ENCODE measurements at regions not wholly inside any gene's neighbourhood (a gene's known extent, or its start where the extent isn't known, plus 50 kb on each side); places are given as distances from the start of the nearest gene placed in this dataset.
"Not testable (repeated sequence)": the region's sequence is repeated elsewhere in the genome, so short reads cannot be mapped to it uniquely, and the experiment has no call there.

GRCh38 chrX:88072339-88073030, 554.9 kb downstream of the KLHL4 start:
- Histone ChIP-seq H3K27me3 (no peaks in the 10 kb centered on the region), H3K4me1 (no peaks in the 10 kb centered on the region), H3K4me3 (no peak overlapping the region), H3K27ac (no peak overlapping the region), H3K36me3 (no peaks in the 10 kb centered on the region), H3K9me3 (no peaks in the 10 kb centered on the region)
- DNase-seq = no peak
- TF ChIP-seq POLR2A (IDR thresholded peaks at IDR 0.05) (no peak), CTCF (IDR thresholded peaks at IDR 0.05) (no peak)

GRCh38 chrX:88101968-88102367, 584.4 kb downstream of the KLHL4 start:
- Histone ChIP-seq H3K4me3 (no peak overlapping the region), H3K36me3 (no peaks in the 10 kb centered on the region), H3K9me3 (no peaks in the 10 kb centered on the region), H3K4me1 (no peaks in the 10 kb centered on the region), H3K27me3 (no peaks in the 10 kb centered on the region), H3K27ac (no peak overlapping the region)
- no peak for DNase-seq
- TF ChIP-seq POLR2A (IDR thresholded peaks at IDR 0.05) (no peak), CTCF (IDR thresholded peaks at IDR 0.05) (no peak)

- H3K4me3 ChIP-seq = no peak overlapping the region
- no peak overlapping the region for H3K27ac ChIP-seq
- no peaks in the 10 kb centered on the region for H3K27me3 ChIP-seq
- H3K9me3 ChIP-seq = no peaks in the 10 kb centered on the region
- TF ChIP-seq POLR2A (IDR thresholded peaks at IDR 0.05) (no peak), CTCF (IDR thresholded peaks at IDR 0.05) (no peak)
- no peaks in the 10 kb centered on the region for H3K4me1 ChIP-seq
- no peaks in the 10 kb centered on the region for H3K36me3 ChIP-seq
- DNase-seq = no peak
Measured at GRCh38 chrX:88135735-88136134, 611.3 kb upstream of the CPXCR1 start.

- no peaks in the 10 kb centered on the region for H3K27me3 ChIP-seq
- H3K36me3 ChIP-seq = no peaks in the 10 kb centered on the region
- no peaks in the 10 kb centered on the region for H3K9me3 ChIP-seq
- no peak overlapping the region for H3K4me3 ChIP-seq
- no peak for TF ChIP-seq CTCF (IDR thresholded peaks at IDR 0.05)
- TF ChIP-seq POLR2A (IDR thresholded peaks at IDR 0.05) = no peak
- no peak for DNase-seq
- no peaks in the 10 kb centered on the region for H3K4me1 ChIP-seq
- H3K27ac ChIP-seq = no peak overlapping the region
Measured at GRCh38 chrX:88136328-88136727, 610.7 kb upstream of the CPXCR1 start.

- TF ChIP-seq CTCF (IDR thresholded peaks at IDR 0.05) = no peak
- TF ChIP-seq POLR2A (IDR thresholded peaks at IDR 0.05) = no peak
- DNase-seq = no peak
Measured at GRCh38 chrX:88146577-88146976, 600.4 kb upstream of the CPXCR1 start.

GRCh38 chrX:88170553-88170952, 576.5 kb upstream of the CPXCR1 start:
- H3K4me1 ChIP-seq = no peaks in the 10 kb centered on the region
- H3K9me3 ChIP-seq = no peaks in the 10 kb centered on the region
- no peak for TF ChIP-seq POLR2A (IDR thresholded peaks at IDR 0.05)
- TF ChIP-seq CTCF (IDR thresholded peaks at IDR 0.05) = no peak
- H3K27me3 ChIP-seq = no peaks in the 10 kb centered on the region
- no peak overlapping the region for H3K27ac ChIP-seq
- no peaks in the 10 kb centered on the region for H3K36me3 ChIP-seq
- H3K4me3 ChIP-seq = no peak overlapping the region
- DNase-seq = no peak

More at GRCh38 chrX:88146577-88146976, 600.4 kb upstream of the CPXCR1 start:
- Histone ChIP-seq H3K27ac (no peak overlapping the region), H3K4me3 (no peak overlapping the region), H3K9me3 (no peaks in the 10 kb centered on the region), H3K4me1 (no peaks in the 10 kb centered on the region), H3K36me3 (no peaks in the 10 kb centered on the region), H3K27me3 (no peaks in the 10 kb centered on the region)

GRCh38 chrX:88173932-88174440, 573.0 kb upstream of the CPXCR1 start:
- not testable (repeated sequence) for H3K4me3 ChIP-seq, H3K27me3 ChIP-seq, H3K27ac ChIP-seq, H3K36me3 ChIP-seq, H3K4me1 ChIP-seq, DNase-seq, H3K9me3 ChIP-seq

Measured in Peyer's patch (tissue), 4 donors.